Urinary bladder (tissue), 3 donors: ENCODE measurements at regions not wholly inside any gene's neighbourhood (a gene's known extent, or its start where the extent isn't known, plus 50 kb on each side); places are given as distances from the start of the nearest gene placed in this dataset.

Experiments
- DNase-seq: peaks from one replicate; pipeline ENCODE4 v3.0.0-alpha.2; 2015; ENCODE audit errors: extremely low spot score
- H3K27ac ChIP-seq: one replicate; pipeline ENCODE4 v1.5.1; 2013; ENCODE audit warnings: low read depth, mild to moderate bottlenecking, moderate library complexity
- H3K36me3 ChIP-seq: one replicate; pipeline ENCODE4 v1.6.1; 2013; ENCODE audit warnings: mild to moderate bottlenecking, moderate library complexity; ENCODE audit not compliant: insufficient read depth
- H3K4me1 ChIP-seq: one replicate; pipeline ENCODE4 v1.6.1; 2013; ENCODE audit warnings: mild to moderate bottlenecking, moderate library complexity; ENCODE audit not compliant: insufficient read depth
- H3K4me3 ChIP-seq: one replicate; pipeline ENCODE4 v1.5.1; 2013; ENCODE audit warnings: low read depth, low read length
- WGBS: extraction: QIAGEN DNeasy Blood & Tissue Kit; methylation state at CpG from one replicate; pipeline ENCODE4 v1.1.7; 2013; 5-methylcytosine and 5-hydroxymethylcytosine counted together
- donor health status: healthy with polysubstance abuse.
- donor health status: healthy.

- no peak for DNase-seq
- 77% methylated on average over 1 of the region's 1 CpG for WGBS
- Histone ChIP-seq H3K4me1 (no peaks in the 10 kb centered on the region), H3K27ac (no peak overlapping the region), H3K36me3 (peaks cover 1% of the 10 kb centered on the region), H3K4me3 (no peak overlapping the region)
These were observed 450.4 kb downstream of the MATN1 start for GRCh38 chr1:30273021-30273325.

- Histone ChIP-seq H3K27ac (no peak overlapping the region), H3K36me3 (peaks cover 1% of the 10 kb centered on the region), H3K4me1 (no peaks in the 10 kb centered on the region), H3K4me3 (no peak overlapping the region)
- WGBS, result 57% methylated on average over 6 of the region's 6 CpGs
- no peak for DNase-seq
These were observed 450.9 kb downstream of the MATN1 start for GRCh38 chr1:30272277-30273020.

- 70% methylated on average over 10 of the region's 10 CpGs for WGBS
- no peak for DNase-seq
These were observed 451.7 kb downstream of the MATN1 start for GRCh38 chr1:30271401-30272276.

GRCh38 chr1:30270461-30270860 lies 452.9 kb downstream of the MATN1 start:
- Histone ChIP-seq H3K27ac (no peak overlapping the region), H3K4me3 (no peak overlapping the region), H3K36me3 (peaks cover 1% of the 10 kb centered on the region), H3K4me1 (no peaks in the 10 kb centered on the region)
- no peak for DNase-seq
- WGBS, result 92% methylated on average over 1 of the region's 1 CpG

More at GRCh38 chr1:30271401-30272276, 451.7 kb downstream of the MATN1 start:
- Histone ChIP-seq H3K4me1 (no peaks in the 10 kb centered on the region), H3K4me3 (no peak overlapping the region), H3K36me3 (peaks cover 1% of the 10 kb centered on the region), H3K27ac (no peak overlapping the region)

GRCh38 chr1:30268923-30269666 lies 454.3 kb downstream of the MATN1 start:
- no peaks in the 10 kb centered on the region for H3K4me1 ChIP-seq
- no peak overlapping the region for H3K4me3 ChIP-seq
- DNase-seq, result no peak
- WGBS, result 60% methylated on average over 4 of the region's 4 CpGs
- peaks cover 1% of the 10 kb centered on the region for H3K36me3 ChIP-seq
- no peak overlapping the region for H3K27ac ChIP-seq

- no peaks in the 10 kb centered on the region for H3K36me3 ChIP-seq
- H3K4me1 ChIP-seq, result no peaks in the 10 kb centered on the region
- H3K27ac ChIP-seq, result no peak overlapping the region
- H3K4me3 ChIP-seq, result no peak overlapping the region
- 62% methylated on average over 6 of the region's 6 CpGs for WGBS
- no peak for DNase-seq
These were observed 455.5 kb downstream of the MATN1 start for GRCh38 chr1:30267856-30268255.

GRCh38 chr1:30267046-30267445 lies 456.3 kb downstream of the MATN1 start:
- Histone ChIP-seq H3K36me3 (no peaks in the 10 kb centered on the region), H3K4me3 (no peak overlapping the region), H3K27ac (no peak overlapping the region), H3K4me1 (no peaks in the 10 kb centered on the region)
- no peak for DNase-seq
- 71% methylated on average over 4 of the region's 4 CpGs for WGBS

- no peak for DNase-seq
- Histone ChIP-seq H3K27ac (no peak overlapping the region), H3K4me3 (no peak overlapping the region), H3K4me1 (no peaks in the 10 kb centered on the region), H3K36me3 (no peaks in the 10 kb centered on the region)
- WGBS, result 84% methylated on average over 15 of the region's 15 CpGs
These were observed 458.0 kb downstream of the MATN1 start for GRCh38 chr1:30265127-30266070.

GRCh38 chr1:30264672-30265025 lies 458.7 kb downstream of the MATN1 start:
- DNase-seq, result no peak
- no peak overlapping the region for H3K27ac ChIP-seq
- WGBS, result 69% methylated on average over 4 of the region's 4 CpGs
- no peaks in the 10 kb centered on the region for H3K4me1 ChIP-seq
- no peaks in the 10 kb centered on the region for H3K36me3 ChIP-seq
- H3K4me3 ChIP-seq, result no peak overlapping the region

- WGBS, result 65% methylated on average over 9 of the region's 9 CpGs
- no peak for DNase-seq
- no peaks in the 10 kb centered on the region for H3K4me1 ChIP-seq
- no peaks in the 10 kb centered on the region for H3K36me3 ChIP-seq
- H3K4me3 ChIP-seq, result no peak overlapping the region
- H3K27ac ChIP-seq, result no peak overlapping the region
These were observed 459.3 kb downstream of the MATN1 start for GRCh38 chr1:30263888-30264671.

- no peak for DNase-seq
- H3K4me1 ChIP-seq, result no peaks in the 10 kb centered on the region
- H3K4me3 ChIP-seq, result no peak overlapping the region
- WGBS, result 85% methylated on average over 4 of the region's 4 CpGs
- H3K36me3 ChIP-seq, result no peaks in the 10 kb centered on the region
- no peak overlapping the region for H3K27ac ChIP-seq
These were observed 460.0 kb downstream of the MATN1 start for GRCh38 chr1:30263405-30263804.

- Histone ChIP-seq H3K4me3 (no peak overlapping the region), H3K27ac (no peak overlapping the region), H3K4me1 (no peaks in the 10 kb centered on the region), H3K36me3 (no peaks in the 10 kb centered on the region)
- DNase-seq, result no peak
- 65% methylated on average over 5 of the region's 5 CpGs for WGBS
These were observed 461.2 kb downstream of the MATN1 start for GRCh38 chr1:30262158-30262557.
